ENCODE measurements at regions not wholly inside any gene's neighbourhood (a gene's known extent, or its start where the extent isn't known, plus 50 kb on each side); places are given as distances from the start of the nearest gene placed in this dataset.

DNA sequence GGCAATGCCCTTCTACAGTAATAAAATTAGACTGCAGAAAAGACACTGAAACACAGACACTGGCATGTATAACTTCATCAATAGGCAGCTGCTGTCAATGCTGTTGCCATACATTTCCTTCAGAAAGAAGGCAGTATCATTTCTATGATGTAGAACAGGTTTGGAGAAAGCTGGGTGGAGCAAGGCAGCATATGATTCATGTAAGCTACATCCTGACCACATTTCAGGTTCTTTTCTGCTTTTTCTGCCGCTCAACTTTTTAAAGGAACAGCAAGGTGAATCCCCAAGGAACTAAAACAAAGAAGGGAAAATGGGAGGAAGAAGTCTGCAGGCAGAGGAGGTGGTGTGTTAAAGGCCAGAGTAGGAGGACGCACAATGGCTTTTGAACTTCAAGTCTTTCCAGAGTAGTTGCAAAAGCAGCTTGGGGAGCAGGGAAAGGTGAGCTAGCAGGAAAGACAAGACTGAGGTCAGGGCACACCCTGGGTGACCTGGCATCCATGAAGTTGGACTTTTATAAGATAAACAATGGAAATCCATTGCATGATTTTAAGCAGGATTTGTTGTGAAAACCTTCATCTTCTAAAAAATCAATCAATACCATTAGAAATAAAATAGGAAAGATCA is 142.1 kb downstream of the MED10 start:
- DNase-seq (ENCODE audit: low read depth): no peak

DNA sequence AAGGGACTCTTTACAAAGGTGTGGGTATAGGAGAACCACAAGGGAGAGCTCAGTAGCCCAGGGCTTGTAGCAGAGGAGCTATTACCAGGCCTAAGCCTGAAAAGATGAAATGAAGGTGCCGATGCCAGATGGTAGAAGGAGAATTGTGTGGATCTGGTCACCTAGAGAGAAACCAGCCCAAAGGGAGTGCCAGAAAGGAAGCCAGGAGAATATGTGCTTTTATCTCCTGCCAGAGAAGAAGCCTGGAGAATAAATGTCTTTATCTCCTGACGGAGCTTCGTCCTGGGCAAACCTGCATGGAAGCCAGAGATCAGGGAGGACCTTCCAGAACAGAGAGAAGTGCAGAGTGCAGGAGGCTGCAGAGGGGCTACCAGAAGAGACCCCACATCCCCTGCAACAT is 142.6 kb downstream of the MED10 start:
- no peak for DNase-seq (ENCODE audit: low read depth)

DNA sequence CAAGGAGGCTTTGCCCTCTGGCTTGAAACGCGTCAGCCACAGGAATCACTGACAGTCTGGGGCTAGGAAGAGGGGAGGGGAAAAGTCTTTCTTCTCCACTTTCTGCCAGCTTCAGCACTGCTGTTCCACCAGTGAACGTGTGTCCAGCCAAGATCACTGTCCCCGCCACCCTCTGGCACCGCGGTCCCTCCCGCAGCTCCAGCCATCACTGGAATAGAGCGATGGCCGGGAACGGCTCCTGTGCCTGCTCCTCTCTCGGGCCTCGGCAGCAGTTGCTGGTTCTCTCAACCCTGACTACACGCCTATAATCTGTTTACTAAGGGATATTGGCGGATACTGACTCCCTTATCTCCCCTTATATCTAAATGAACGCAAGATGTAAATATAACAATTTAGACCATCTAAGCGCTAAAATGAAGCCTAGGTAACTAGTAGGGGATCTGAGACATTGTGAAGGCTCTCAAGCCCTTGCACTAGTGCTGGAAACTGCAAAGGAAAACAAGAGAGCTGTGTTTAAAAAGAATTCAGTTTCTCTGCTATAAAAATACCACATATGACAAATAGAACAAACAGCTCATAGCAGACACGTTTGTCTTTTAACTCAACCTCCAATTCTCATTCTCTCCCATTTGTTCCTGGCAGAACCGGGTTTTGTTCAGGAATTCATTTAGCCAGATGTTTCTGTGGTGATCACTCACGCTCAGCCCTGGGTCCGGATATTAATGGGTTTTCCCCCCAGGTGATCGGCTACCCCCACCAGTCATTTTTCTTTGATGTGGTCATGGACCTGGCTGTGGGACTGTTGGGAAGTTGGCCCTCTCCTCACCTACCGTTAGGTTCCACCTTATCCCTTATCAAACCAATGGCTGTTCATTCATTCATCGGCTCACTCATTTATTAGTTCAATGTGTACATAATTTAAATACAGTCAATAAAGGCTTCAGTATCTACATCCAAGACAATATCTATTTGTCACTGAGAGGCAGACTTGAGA is 149.8 kb downstream of the MED10 start:
- no peak for DNase-seq (ENCODE audit: low read depth)

DNA sequence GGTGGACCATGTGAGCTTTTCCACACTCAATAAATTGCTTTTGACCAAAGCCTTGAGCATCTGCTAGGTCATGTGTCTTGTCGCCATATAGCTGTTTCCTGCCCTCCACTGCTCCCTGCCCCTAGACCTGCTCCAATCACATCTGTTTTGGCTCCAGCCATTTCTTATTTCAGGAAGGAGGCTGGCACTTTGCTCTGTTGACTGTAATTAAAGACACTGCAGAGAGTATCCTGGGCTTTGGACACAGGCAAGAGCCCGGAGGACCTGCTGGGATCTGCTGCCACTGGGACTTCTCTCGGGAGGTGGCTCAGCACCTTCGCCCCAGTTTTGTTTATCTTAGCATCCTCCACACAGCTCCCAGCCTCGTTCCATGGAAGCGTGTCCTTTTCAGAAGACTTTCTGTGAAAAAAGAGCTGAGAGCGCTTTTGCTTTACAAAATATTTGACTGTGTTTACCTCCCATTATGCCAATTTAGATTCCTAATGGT is 153.2 kb downstream of the MED10 start:
- no peak for DNase-seq (ENCODE audit: low read depth)

DNA sequence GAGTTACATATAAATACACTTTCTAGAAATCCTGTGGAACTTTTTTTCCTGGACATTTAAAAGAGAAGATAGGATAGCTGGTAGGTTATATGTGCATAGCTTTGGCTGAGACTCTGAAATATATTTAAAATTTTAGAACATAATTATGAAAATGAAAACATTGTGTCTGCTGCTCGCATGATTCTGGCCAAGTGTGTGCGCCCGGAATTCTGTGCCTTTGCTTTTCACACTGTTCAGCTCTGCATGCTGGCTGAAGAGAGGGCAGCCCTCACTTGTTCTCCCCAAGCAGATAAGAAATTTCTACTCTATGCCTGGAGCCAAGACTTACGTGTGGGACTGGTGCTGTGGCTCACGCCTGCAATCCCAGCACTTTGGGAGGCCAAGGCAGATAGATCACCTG is 153.9 kb downstream of the MED10 start:
- DNase-seq (ENCODE audit: low read depth): no peak

DNA sequence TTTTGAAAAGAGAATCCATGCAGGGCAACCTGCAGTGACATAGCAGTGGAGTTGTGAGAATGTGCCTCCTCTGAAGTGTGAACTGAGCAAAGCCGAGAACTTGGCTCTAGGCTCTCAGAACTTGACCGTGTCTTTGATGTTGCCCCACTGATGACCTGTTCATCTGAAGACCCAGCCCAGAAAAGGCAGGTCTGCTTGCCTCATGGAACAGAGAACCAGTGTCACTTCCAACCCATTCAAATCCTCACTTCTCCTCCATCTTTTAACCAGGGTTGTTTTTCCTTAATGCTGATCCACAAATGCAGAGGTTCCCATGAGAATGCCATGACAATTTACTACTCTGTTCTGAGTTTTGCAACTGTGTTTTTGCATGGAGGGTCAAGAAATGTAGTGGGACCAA is 155.4 kb downstream of the MED10 start:
- DNase-seq (ENCODE audit: low read depth): no peak

DNA sequence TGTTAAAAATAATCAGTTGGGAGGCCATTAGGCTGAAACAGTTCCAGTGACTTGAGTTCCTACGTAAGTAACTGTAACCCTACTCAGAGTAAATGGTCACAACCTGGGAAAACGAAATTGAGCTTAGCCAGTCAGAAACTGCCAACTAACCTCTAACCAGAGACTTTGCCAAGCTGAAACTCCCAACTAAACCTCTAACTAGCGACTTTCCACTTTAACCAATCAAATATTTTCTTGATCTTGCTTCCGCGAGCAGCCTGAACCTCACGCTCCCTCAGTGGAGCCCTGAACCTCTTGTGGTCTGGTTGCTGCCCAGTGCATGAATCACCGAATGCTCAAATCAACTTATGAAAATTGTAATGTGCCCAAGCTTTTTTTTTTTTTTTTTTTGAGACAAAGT is 156.2 kb downstream of the MED10 start:
- DNase-seq (ENCODE audit: low read depth): no peak

DNA sequence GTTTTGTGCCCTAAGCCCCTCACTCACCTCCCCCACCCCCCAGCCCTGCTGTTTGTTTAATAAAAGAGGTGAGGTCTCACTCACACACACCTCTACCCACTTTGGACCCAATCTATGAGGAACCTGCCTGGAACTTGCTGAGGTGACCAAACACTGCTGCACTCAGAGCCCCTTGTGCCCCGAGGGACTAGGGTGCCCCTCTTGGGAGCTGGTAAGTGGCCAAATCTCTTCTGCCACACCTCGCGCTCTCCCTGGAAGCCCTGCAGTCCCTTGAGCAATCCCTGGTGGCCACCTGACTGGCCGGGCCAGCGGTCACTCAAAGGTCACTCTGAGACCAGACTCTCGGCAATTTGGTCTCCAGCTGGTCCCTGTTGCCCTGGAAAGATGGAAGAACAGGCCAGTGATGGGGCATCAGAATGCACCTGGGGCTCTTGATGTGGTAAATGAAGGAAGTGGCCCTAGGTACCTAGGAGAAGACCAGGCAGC is 157.2 kb downstream of the MED10 start:
- DNase-seq (ENCODE audit: low read depth): no peak

DNA sequence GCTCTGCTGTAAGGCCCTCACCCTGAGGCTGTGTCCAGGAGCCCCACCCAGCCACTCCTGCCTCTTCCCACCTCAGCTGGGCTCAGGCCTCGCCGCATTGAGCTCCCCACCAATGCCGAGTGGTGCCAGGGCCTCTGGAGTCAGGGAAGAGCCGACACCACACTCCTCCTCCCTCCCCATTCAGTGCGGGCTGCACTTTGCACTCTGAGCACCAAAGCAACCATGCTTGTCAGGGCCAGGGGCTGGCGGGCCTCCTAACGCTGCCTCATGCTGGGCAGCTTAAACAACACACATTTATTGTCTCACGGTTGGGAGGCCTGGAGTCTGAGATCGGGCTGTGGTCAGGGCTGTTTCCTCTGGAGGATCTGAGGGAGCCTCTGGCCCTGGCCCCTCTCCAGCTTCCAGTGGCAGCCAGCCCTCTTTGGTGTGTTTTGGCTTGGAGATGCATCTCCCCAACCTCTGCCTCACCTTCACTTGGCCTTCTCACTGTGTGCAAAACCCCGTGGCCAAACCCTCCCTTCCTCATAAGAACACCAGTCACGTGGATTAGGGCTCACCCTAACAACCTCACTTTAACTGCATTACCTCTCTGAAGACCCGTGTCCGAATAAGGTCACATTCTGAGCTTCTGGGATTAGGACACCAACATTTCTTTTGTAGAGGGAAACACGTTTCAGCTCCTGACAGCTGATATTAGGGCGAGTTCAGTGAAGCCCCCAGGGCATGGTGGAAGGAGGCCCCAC is 157.8 kb downstream of the MED10 start:
- peak; percentile 20 for DNase-seq (ENCODE audit: low read depth)

DNA sequence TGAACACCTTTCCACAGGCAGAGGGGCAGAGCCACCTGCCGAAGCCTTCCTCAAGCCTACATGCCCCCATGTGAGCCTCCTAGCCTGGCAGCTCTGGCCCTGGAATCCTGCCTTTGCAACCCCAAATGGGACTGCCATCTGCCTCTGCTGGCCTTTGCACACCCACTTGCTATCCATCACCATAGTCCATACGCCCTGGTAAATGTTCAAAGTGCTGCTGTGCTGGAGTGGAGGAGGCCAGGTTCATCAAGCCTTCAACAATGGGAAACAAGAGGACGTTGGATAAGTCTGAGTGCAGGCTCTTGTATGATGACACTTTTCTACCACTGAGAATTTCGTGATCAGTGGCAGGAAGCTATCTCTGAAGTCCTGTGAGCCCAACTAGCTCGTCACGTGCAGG is 159.8 kb downstream of the MED10 start:
- DNase-seq (ENCODE audit: low read depth): no peak

DNA sequence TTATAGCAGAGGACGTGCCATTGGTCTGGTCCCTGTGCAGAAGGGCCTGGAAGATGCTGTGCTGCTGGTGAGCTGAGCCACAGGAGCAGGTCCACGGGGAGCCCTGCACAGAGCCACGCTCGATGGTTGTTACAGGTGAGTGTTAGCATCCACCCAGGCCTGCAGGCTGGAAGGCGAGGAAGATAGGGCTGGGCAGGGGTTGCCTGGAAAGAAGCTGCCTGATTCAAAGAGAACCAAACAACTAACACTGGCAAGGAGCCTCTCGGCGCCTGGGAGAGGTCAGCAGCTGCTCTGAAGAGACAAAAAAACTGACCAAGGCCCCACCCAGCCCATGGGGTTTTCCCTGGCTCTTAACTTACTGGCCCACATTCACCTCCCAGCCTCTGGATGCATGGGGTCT is 160.2 kb downstream of the MED10 start:
- DNase-seq (ENCODE audit: low read depth): no peak

DNA sequence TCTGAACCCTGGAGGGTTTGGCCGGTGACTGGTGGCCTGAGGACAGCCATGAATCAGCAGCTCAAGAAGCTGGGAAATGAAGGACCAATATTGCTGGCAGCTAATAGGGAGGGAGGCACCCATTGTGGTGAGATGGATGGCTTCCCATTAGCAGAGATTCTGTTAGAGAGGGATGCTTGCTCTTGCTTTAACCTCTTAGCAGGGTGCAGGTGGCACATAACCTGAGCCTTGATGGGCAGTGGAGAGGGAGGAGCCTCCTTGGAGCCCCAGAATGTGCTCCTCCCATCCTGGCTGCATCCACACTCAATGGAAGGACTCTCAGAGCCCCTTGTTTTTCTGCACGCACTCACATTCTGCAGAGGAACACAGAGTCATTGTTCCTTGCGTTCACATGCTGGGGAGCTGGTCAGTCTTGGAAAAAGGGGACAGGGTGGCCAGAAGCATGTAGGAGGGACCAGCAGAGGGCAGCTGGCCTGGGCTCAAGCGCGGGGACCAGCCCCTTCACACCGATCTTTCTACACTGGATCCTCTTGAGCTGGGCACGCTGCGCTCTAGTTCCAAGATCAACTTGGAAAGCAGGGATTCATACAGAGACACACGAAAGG is 161.8 kb downstream of the MED10 start:
- no peak for DNase-seq (ENCODE audit: low read depth)

DNA sequence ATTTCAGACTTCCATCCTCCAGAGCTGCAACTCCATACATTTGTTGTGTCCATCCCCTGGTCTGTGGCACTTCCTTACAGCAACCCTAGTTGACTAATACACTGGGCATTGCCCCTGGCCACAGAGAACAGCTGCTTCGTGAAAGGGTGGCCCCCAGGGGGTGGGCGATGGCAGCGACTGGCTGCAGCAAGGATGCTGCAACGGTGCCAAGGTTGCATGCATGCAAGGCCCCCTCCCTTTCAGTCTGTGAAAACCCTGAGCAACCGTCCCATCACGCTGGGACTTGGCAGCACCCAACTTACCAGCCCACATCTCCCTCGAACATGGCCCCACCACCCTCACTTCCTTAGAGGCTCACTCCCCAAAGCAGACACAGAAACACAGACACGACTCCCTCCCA is 162.5 kb downstream of the MED10 start:
- DNase-seq (ENCODE audit: low read depth): no peak

DNA sequence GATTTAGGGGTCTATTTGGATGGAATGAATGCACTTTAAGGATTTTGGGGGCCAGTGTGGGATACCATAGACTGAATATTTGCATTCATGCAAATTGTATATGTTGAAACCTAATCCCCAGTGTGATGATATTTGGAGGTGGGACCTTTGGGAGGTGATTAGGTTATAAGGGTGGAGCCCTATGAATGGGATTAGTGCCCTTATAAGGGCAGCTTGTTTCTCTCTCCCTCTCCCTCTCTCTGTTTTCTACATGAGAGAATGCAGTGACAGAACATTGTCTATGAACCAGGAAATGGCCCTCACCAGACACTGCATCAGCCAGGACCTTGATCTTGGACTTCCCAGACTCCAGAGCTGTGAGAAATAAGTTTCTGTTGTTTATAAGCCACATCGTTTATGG is 166.1 kb downstream of the MED10 start:
- no peak for DNase-seq (ENCODE audit: low read depth)

DNA sequence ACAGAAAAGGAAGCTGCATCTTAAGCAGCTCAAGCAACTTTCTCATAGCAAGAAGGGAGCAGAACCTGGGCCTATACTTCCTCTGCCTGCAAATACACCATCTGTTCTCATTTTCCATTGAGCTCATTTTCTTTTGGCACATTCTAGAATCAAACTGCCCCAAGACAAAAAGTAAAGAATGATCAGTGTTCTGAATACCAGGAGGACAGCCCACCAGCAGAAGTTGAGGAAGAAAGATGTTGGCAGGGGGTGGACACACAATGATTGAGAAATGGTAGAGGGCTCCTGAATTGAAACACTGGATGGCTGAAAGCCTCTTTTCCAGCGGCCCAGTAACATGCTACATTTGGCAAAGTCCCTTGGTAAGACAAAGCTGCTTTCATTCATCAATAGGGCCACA is 171.8 kb downstream of the MED10 start:
- no peak for DNase-seq (ENCODE audit: low read depth)

DNA sequence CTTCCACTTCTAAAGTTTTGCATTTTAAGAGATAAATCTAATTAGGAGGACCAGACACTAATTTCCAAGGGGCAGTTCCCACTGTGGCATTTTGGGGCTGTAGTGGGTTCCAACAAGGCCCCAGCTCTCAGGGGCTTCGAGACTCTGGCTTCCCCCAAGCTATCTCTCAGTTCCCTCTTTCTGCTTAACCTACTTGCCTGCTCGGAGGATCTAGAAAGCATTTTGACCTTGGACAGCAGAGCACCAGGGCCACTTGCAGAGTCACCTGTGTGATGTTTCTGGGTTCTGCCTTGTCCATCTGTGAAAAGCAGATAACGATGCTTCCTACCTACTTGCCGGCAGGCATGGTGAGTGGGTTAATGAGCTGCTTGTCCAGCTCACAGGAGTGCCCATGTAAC is 175.4 kb downstream of the MED10 start:
- DNase-seq (ENCODE audit: low read depth): no peak

DNA sequence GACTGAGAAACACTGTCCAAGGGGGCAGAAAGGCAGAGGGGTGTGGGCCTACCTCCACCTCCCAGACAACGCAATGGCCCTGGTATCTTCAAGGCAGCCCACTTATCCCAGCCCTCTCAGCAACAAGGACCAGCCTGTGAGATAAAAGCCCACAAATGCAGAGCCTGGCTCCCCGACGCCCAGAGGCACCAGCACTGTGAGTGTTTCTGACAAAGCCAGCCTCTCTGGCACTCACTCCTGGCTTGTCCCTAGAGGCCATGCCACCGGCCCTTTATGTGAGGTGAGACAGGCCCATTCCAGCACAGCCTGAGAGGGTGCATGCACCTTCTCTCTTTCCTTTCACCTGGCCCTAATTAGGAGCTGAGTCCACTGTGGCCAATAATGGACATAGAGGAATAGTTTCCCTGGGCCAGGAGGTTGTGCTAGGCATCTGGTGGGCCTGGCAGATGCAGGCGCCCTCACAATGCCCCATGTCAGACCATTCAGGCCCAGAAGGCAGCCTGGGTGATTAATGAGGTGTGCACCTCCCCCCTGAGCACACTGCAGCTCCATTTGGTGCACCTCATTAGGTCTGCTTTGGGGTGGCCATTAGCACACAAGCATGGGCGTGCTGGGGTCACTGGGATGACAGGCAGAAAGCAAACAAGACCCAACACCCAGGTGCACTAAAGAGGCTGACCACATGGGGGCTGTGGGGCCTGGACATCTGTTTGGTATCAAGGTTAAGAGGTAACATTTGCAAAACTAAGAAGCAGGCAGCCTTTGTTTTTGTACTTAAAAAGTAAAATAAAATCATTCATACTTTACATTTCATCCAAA is 176.0 kb downstream of the MED10 start:
- no peak for DNase-seq (ENCODE audit: low read depth)

DNA sequence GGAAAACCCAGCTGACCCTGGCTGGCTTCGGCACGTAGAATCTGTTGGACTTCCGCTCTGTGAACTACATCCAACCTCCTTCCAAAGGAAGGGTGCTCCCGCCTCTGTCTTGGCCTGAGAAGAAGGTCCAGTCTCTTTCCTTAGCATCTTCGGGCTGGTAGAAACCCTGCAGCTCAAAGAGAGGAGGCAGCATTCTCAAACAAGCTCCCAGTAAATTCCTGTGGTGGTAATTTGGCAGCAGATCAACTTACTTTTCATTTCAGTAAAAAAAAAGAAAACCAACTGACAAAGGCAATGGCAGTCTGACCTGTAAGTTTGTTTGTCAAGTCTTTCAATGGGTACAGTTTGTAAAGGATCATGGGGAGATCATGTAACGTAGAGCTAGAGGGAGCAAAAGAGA is 176.7 kb downstream of the MED10 start:
- no peak for DNase-seq (ENCODE audit: low read depth)

DNA sequence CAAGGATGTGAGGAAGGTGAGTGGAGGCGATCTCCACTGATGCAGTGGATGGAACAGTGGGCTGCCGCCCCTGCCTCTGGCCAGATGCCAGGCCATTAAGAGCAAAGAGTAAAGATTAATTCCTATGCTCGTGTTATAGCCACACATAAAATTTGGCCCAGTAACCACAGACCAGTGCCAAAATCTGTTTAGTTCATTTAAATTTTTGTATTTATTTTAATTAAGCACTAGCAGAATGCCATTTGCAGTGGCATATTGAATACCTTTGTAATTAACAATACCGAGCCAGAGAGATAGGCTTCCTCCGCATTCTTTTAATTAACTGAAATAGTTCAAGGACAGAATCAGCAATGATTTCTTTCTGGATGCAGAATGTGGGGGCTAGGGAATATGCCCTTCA is 179.8 kb downstream of the MED10 start:
- no peak for DNase-seq (ENCODE audit: low read depth)

DNA sequence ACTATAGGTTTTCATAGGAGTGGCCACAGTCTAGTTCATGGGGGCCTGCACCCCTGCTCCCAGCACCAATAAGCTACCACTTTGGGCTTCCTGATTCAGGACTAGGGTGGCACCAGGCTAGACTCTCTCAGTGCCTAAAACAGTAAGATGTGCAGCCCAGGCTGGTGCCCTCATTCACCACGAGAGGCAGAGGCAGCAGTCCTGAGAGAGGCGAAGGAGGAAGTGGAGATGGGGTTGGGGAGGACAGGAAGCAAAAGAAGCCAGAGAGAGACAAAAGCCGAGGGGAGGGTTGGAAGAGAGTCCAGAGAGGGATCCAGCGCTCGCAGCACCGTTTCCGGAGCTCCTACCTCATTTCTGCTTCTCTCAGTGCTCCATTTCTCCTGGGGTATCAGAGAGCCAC is 180.9 kb downstream of the MED10 start:
- no peak for DNase-seq (ENCODE audit: low read depth)

DNA sequence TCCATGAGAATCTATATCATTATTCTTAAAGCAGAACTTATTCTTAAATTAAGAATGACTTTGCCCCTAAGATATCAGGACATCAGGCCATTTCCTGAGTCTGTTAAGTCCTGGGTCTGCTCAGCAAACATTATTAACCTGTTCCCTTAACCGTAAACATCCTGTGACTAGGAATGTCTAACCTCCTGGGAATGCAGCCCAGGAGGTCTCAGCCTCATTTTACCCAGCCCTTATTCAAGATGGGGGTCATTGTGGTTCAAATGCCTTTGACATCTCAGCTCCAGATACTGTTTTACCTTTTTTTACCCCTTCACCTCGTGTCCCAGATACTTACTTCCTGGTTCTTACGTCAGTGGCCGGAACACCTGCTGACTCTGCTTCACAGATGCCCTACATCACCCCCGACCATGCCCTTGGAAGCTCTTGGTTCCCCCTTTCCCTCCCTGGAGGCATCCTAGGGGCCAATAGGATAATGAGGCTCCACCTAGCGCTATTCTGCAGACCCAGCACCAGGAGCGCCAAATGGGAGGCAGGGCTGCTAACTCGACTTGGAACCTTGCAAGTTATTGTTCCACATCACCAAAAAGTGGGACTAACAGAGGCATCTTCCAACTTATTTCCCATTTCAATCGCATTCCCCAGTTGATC is 182.5 kb downstream of the MED10 start:
- DNase-seq (ENCODE audit: low read depth): no peak
